Hematopoietic multipotent progenitor cell treated with erythropoietin and hydrocortisone succinate and interleukin-3 and kit ligand, for 4 days (in vitro differentiated cells): ENCODE measurements at regions not wholly inside any gene's neighbourhood (a gene's known extent, or its start where the extent isn't known, plus 50 kb on each side); places are given as distances from the start of the nearest gene placed in this dataset.

Experiments used
- DNase-seq: peaks from one replicate; pipeline ENCODE4 v3.0.0-alpha.2; 2015

- no peak for DNase-seq
These were observed 502.0 kb upstream of the RAG2 start for GRCh38 chr11:37100008-37100407.

- DNase-seq: no peak
These were observed 494.5 kb upstream of the RAG2 start for GRCh38 chr11:37092487-37092886.

- DNase-seq: no peak
These were observed 491.4 kb upstream of the RAG2 start for GRCh38 chr11:37089439-37089838.

GRCh38 chr11:37088573-37088910, 490.5 kb upstream of the RAG2 start:
- no peak for DNase-seq

- DNase-seq: no peak
These were observed 489.9 kb upstream of the RAG2 start for GRCh38 chr11:37087650-37088572.

GRCh38 chr11:37078521-37078920, 480.5 kb upstream of the RAG2 start:
- DNase-seq: no peak

- DNase-seq: no peak
These were observed 478.8 kb upstream of the RAG2 start for GRCh38 chr11:37076866-37077265.

- DNase-seq: no peak
These were observed 474.6 kb upstream of the RAG2 start for GRCh38 chr11:37072538-37073055.

GRCh38 chr11:37050311-37050710, 452.3 kb upstream of the RAG2 start:
- DNase-seq: no peak

GRCh38 chr11:37040921-37041320, 442.9 kb upstream of the RAG2 start:
- no peak for DNase-seq

GRCh38 chr11:37038911-37039310, 440.9 kb upstream of the RAG2 start:
- DNase-seq: no peak

- DNase-seq: no peak
These were observed 428.7 kb upstream of the RAG2 start for GRCh38 chr11:37026741-37027140.

GRCh38 chr11:37026326-37026725, 428.3 kb upstream of the RAG2 start:
- no peak for DNase-seq

- DNase-seq: no peak
These were observed 408.5 kb upstream of the RAG2 start for GRCh38 chr11:37006563-37006962.

GRCh38 chr11:37002831-37003230, 404.8 kb upstream of the RAG2 start:
- DNase-seq: no peak

GRCh38 chr11:36997656-36998055, 399.6 kb upstream of the RAG2 start:
- no peak for DNase-seq

- no peak for DNase-seq
These were observed 398.8 kb upstream of the RAG2 start for GRCh38 chr11:36996795-36997194.

- DNase-seq: no peak
These were observed 396.2 kb upstream of the RAG2 start for GRCh38 chr11:36994208-36994607.

- no peak for DNase-seq
These were observed 390.5 kb upstream of the RAG2 start for GRCh38 chr11:36988556-36988955.

- DNase-seq: no peak
These were observed 387.5 kb upstream of the RAG2 start for GRCh38 chr11:36985562-36985961.

GRCh38 chr11:36976741-36977140, 378.7 kb upstream of the RAG2 start:
- no peak for DNase-seq

- no peak for DNase-seq
These were observed 376.7 kb upstream of the RAG2 start for GRCh38 chr11:36974771-36975170.

GRCh38 chr11:36953976-36954375, 355.9 kb upstream of the RAG2 start:
- DNase-seq: no peak

GRCh38 chr11:36948460-36949127, 350.6 kb upstream of the RAG2 start:
- no peak for DNase-seq
